ENCODE measurements at regions not wholly inside any gene's neighbourhood (a gene's known extent, or its start where the extent isn't known, plus 50 kb on each side); places are given as distances from the start of the nearest gene placed in this dataset.
A peak's percentile ranks its signal among the peaks of the same experiment; 100 is the strongest.
"Not testable (repeated sequence)": the region's sequence is repeated elsewhere in the genome, so short reads cannot be mapped to it uniquely, and the experiment has no call there.

- no peak for DNase-seq (ENCODE audit: low spot score)
Observed at GRCh38 chrX:147228153-147228552, 413.6 kb upstream of the CXorf51A start.

- no peak for DNase-seq (ENCODE audit: low spot score)
Observed at GRCh38 chrX:147226801-147227200, 412.3 kb upstream of the CXorf51A start.

GRCh38 chrX:147217334-147217733, 402.8 kb upstream of the CXorf51A start:
- DNase-seq (ENCODE audit: low spot score) = no peak

- not testable (repeated sequence) for DNase-seq (ENCODE audit: low spot score)
Observed at GRCh38 chrX:147200494-147200893, 385.9 kb upstream of the CXorf51A start.

- no peak for DNase-seq (ENCODE audit: low spot score)
Observed at GRCh38 chrX:147191361-147191760, 376.8 kb upstream of the CXorf51A start.

- peak; percentile 23 for DNase-seq (ENCODE audit: low spot score)
Observed at GRCh38 chrX:147183161-147183560, 368.6 kb upstream of the CXorf51A start.

- DNase-seq (ENCODE audit: low spot score) = peak; percentile 77
Observed at GRCh38 chrX:147180886-147181285, 366.3 kb upstream of the CXorf51A start.

- no peak for DNase-seq (ENCODE audit: low spot score)
Observed at GRCh38 chrX:147179625-147180024, 365.1 kb upstream of the CXorf51A start.

GRCh38 chrX:147174591-147174990, 360.0 kb upstream of the CXorf51A start:
- no peak for DNase-seq (ENCODE audit: low spot score)

GRCh38 chrX:147173594-147173993, 359.1 kb upstream of the CXorf51A start:
- no peak for DNase-seq (ENCODE audit: low spot score)

GRCh38 chrX:147170993-147171392, 356.4 kb upstream of the CXorf51A start:
- DNase-seq (ENCODE audit: low spot score) = no peak
